ENCODE measurements at regions not wholly inside any gene's neighbourhood (a gene's known extent, or its start where the extent isn't known, plus 50 kb on each side); places are given as distances from the start of the nearest gene placed in this dataset.
A peak's percentile ranks its signal among the peaks of the same experiment; 100 is the strongest.
"Not testable (repeated sequence)": the region's sequence is repeated elsewhere in the genome, so short reads cannot be mapped to it uniquely, and the experiment has no call there.

DNA sequence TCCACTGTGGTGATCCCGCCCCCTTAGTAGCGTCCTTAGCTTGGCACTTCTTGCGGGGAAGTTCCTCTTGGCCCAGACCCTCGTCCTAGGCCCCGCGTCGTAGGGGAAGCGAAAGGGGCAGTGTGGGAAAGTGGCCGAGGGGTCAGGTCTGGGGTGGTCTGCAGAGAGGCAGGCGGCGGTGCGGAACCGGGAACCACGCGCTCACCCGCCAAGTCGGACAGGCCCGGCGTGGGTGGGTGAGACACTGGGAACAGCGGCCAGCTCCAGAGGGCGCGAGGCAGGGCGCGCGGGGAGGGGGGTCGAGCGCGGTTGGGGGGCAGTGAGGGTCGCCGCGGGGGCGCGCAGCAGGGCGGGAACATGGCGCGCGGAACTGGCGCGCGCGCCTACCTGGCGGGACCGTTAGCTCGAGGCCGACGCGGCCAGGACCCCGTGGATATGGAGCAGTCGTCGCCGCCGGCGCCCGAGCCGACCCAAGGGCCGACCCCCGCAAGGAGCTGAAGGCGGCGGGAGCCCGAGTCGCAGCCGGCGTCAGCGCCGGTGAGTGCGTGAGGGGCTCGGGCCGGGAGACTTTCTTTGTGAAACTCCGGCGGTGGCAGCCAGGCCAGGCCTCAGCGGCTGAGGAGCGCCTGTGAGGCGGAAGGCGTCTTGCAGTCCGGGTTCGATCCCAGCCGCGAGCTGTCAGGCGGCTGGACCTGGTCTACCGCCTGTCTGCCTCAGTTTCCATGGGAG lies 2896.7 kb upstream of the TEKT4 start:
- DNase-seq (ENCODE audit: low spot score), result no peak

DNA sequence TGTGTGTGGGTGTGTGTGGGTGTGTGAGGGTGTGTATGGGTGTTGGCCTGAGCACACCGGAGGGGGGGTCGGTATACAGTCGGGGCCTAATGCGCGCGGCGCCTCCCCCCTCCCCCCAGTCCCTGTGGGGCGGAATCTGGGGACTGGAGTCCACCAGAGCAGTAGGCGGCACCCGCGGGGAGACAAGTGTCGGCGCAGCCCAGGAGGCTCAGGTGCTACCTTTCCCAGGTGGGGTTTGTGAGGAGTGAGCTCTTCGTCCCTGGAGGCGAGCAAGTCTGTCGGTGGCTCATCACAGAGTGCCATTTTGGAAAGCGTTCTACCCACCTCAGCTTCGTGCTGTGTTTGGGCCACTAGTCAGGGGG lies 2896.1 kb upstream of the TEKT4 start:
- DNase-seq (ENCODE audit: low spot score), result no peak

DNA sequence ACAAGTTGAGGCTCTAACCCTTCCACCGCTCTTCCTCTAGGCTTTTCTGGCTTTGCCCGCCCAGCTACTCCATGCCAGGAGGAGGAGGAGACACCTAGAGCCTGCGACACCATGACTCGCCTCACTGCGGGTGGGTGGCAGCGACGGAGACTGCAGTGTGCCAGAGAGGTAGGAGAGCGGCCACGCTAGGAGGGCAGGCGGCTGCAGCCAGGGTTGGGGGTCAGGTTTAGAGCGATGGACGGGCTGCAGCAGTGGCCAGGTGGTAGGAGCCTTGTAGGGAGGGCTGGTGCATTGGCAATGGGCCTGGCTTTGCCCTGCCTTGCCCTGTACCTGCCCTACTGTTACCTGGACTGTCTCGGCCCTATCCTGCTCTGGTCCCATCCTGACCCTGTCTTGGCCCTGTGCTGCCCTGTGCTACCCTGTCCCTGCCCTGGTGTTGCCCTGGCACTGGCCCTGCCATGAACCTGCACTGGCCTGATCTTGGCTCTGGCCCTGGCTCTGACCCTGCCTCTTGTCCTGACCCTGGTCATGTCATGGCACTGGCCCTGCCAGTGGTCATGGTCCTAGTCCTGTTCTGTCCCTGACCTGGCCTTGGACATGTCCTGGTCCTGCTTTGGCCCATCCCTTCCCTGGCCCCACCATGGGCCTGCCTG lies 2890.1 kb upstream of the TEKT4 start:
- not testable (repeated sequence) for DNase-seq (ENCODE audit: low spot score)

DNA sequence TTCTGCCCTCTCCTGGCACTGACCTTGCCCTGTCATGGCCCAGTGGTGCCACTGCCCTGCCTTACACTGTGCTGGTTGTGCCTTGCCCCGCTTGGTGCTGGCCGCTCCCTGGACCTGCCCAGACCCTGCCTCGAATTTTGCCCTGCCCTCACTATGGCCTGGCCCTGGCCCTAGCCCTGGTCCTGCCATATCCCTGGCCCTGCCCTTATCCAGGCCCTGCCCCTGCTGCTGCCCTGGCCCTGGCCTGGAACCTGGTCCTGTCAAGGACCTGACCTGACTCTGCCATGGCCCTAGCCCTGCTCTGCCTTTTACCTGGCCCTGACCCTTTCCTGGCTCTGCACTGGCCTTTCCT lies 2889.6 kb upstream of the TEKT4 start:
- not testable (repeated sequence) for DNase-seq (ENCODE audit: low spot score)

DNA sequence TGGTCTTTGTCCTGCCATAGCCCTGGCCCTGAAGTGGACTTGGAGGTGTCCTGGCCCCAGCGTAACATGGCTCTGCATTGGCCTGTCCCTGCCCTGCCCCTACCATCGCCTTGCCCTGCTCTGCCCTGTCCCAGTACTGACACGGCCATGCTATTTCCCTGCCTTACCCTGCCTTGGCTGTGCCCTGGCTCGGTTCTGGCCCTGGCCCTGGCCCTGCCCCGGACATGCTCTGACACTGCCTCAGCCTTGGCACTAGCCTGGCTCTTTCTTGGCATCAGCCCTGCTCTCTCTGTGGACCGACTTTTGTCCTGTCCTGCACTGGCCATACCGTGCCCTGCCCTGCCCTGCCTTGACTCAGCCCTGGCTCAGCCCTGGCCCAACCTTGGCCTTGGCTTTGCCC lies 2889.0 kb upstream of the TEKT4 start:
- DNase-seq (ENCODE audit: low spot score), result not testable (repeated sequence)

DNA sequence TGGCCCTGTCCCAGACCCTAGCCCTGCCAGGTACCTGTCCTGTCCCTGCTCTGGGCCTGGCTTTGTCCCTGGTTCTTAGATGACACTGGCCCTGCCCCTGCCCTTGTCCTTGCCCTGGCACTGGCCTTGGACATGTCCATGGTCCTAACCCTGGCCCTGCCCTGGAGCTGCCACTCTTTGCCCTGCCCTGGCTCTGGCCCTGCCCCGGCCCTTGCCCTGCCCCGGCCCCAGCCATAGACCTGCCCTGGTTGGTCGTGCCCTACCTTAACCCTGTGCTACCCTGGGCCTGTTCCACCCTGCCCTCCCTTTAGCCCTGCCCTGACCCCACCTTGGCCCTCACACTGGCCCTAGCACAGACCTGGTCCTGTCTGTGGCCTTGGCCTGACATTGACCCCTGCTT lies 2888.0 kb upstream of the TEKT4 start:
- DNase-seq (ENCODE audit: low spot score), result not testable (repeated sequence)

DNA sequence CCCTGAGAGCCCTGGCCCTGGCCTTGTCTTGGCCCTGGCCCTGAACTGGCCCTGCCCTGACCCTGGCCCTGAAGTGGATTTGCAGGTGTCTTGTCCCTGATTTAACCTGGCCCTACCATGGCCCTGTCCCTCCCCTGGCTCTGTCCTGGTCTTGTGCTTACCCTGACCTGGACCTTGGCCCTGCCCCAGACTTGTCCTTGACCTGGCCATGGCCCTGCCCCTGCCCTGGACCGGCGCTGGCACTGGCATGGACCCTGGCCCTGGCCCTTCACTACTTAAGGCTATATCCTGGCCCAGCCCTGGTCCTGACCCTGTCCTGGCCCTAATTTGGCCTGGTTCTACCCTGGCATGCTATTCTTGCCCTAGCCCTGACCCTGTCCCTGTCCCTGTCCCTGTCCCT lies 2887.5 kb upstream of the TEKT4 start:
- not testable (repeated sequence) for DNase-seq (ENCODE audit: low spot score)

DNA sequence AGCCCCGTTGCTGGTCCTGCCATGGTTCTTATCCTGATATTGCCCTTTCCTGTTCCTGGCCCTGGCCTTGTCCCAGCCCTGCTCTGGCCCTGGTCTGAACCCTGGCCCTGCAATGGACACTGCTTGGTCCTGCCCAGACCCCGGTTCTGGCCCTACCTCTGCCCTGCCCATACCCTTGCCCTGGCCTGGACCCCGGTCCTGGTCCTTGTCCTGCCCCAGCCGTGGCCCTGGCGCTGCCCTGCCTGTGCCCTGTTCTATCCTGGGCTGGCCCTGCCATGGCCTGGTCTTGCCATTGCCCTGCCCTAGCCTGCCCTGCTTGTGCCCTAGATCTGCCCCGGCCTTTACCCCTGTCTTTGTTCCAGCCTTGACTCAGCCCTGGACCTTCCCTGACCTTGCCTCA lies 2887.1 kb upstream of the TEKT4 start:
- not testable (repeated sequence) for DNase-seq (ENCODE audit: low spot score)

DNA sequence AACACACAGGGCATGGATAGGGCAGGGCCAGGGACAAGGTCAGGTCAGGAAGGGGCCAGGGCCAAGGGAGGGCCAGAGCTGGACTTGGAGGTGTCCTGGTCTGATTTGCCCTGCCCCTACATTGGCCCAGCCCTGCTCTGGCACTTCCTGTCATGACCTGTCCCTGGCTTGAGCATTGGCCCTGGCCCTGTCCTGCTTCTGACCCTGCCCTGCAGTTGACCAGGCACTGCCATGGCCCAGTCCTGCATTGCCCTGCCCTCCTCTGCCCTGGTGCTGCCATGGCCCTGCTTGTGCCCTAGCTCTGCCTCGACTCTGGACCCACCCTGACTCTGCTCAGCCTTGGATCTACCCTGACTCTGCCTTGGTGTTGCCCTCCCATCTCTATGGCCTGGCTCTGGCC lies 2885.7 kb upstream of the TEKT4 start:
- DNase-seq (ENCODE audit: low spot score), result not testable (repeated sequence)

DNA sequence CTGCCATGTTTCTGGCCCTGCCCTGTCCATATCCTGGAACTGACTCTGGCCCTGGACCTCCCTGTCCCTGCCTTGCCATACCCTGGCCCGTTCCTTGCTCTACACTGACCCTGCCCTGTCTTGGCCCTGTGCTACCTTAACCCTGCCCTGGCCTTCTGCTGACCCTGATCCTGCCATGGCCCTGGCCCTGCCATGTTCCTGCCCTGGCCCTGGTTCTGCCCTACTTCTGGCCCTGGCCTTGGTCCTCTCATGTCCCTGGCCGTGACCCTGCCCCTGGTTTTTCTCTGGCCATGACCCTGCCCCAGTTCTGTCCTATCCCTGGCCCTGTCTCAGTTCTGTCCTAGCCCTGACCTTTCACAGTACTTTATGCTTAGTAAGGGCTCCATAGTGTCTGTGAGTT lies 2884.3 kb upstream of the TEKT4 start:
- DNase-seq (ENCODE audit: low spot score), result not testable (repeated sequence)

DNA sequence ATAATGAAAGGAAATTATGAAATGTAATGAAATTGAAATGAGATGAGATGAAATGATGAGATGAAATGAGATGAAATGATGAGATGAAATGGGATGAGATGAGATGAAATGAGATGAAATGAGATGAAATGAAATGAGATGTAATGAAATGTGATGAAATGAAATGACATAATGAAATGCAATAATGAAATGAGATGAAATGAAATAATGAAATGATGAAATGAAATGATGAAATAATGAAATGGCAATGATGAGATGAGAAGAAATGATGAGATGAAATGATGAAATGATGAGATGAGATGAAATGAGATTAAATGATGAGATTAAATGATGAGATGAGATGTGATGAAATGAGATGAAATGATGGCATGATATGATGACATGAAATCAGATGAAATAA lies 2882.5 kb upstream of the TEKT4 start:
- DNase-seq (ENCODE audit: low spot score), result not testable (repeated sequence)

DNA sequence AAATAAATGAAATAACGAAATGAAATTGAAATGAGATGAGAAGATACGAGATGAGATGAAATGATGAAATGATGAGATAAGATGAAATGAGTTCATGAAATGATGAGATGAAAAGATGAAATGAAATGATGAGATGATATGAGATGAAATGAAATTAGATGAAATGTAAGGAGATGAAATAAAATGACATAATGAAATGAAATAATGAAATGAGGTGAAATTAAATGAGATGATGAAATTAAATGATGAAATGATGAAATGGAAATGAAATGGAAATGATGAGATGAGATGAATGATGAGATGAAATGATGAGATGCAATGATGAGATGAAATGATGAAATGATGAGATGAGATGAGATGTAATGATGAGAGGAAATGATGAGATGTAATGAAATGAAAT lies 2881.4 kb upstream of the TEKT4 start:
- DNase-seq (ENCODE audit: low spot score), result not testable (repeated sequence)

DNA sequence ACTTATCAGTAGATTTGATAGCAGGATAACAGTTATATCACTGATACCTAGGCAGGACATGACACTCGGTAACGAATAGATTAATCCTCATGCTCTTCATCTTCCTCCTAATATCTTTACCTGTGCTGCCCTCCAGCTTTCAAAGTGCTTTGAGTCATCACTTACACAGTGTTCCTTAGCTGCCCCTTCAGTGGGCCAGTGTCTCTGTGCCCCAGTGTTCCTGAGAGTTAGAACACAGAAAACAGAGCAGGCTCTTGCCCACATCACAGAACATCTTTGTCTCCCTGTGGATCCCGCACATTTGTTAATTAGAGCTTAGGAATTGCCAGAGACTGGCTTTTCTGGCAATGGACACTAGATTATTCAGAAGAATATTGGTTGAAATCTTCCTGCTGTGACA lies 2864.7 kb upstream of the TEKT4 start:
- peak; percentile 18 for DNase-seq (ENCODE audit: low spot score)

Measured in Ammon's horn (tissue), 1 donor.